ENCODE measurements at regions not wholly inside any gene's neighbourhood (a gene's known extent, or its start where the extent isn't known, plus 50 kb on each side); places are given as distances from the start of the nearest gene placed in this dataset.
"Not testable (repeated sequence)": the region's sequence is repeated elsewhere in the genome, so short reads cannot be mapped to it uniquely, and the experiment has no call there.

DNA sequence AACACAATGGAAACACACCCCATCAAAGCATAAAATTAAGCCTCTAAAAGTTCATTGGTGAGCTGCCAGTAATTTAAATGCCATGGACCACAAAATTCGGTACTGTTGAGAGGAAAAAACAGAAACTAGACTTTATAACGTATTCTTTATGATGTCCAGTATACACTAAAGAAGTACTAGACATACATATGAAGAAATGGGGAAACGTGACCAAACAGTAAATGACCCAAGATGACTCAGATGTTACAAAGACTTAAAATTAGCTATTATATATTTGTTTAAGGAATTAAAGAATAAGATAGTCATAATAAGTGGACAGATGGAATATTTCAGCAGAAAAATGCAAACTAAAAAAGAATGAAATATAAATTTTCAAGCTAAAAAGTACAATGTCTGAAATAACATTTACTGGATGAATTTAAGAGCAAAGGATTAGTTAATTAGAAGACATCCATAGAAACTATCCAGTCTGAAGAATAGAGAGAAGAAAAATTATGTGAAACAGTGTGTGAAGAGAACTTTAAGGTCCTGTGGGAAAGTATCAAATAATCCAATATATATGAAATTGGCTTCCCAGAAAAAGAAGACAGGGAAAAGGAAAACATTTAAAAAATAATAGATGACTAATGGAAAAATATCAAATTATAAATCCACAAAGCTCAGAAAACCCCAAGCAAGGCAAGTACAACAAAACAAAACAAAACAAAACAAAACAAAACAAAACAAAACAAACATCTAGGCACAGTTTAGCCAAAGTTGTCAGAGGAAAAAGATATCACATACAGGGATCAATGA, 69.4 kb downstream of the SAMD9 start:
- DNase-seq (ENCODE audit: low spot score), result no peak
- intact Hi-C loops (cut with DNase I), result no loop called here

DNA sequence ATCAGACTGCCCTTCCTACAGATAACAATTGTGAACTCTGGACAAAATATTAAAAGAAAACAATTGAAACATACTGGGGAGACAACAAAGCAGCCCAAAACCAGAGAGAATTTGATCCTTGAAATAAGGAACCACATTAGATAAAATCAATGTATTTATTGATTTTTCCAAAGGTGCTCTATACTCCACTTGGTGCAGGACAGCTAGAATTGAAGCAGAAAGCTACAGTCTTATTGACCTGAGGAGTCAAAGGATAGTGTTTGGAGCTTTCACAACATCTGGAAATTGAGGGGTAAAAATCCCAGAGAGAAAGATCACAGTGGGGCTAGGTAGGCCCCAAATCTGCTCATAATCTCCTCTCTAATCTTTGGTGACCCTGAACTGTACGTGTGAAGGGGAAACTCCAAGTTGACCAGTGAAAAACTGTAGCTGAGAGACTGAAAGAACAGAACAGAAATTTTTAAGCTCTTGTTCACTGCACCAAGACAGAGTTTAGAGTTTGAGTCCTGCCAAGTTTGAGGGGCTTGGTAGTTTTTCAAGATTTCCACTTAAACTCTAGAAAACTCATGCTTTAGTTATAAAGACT, 70.2 kb downstream of the SAMD9 start:
- intact Hi-C loops (cut with DNase I), result no loop called here
- no peak for DNase-seq (ENCODE audit: low spot score)

DNA sequence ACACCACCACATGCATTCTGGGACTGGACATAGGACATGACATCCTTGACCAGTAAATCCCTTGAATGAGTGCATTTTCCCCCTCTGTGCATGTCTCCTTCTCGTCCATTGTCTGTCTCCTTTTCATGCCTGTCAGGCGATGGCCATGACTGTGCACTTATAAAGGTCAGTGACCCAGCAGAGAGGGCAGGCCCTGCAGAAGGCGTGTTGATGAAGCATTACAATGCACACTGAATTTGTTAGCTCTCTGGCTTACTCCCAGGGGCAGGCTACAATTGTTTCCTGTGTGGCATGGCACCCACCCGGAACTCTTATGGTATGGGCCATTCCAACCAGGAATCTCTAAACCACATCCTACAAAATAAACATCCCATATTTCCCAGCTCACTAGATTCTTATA, 71.1 kb downstream of the SAMD9 start:
- intact Hi-C loops (cut with DNase I), result no loop called here
- DNase-seq (ENCODE audit: low spot score), result no peak

DNA sequence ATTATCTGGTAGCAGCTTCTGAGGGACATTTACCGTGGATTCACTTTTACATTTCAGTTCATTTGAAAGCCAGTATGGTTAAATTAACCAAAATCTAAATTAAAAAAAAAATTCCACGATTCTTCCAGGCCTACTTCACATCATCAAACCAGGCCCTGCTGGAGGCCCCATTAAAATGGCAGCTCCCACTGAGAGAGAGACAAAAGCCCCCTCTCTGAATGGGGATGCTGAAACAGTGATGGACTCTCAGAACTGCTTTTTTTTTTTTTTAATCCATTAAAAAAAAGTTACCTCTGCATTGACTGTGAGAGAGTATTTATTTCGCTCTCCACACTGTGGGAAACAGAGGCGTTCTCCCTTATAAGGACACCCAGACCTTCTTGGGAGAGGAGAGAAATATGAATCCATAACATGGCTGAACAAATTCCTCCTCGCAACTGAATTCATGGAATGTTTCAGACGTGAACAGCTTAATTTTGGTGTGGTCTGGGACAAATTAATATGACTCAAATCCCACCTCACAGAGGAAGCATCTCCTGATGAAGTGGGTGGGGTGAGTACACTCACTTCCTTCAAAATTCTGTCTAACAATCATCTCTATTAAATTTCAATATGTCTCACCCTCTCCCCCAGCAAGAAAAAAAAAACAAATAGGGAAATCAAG, 73.5 kb downstream of the SAMD9 start:
- no peak for DNase-seq (ENCODE audit: low spot score)
- intact Hi-C loops (cut with DNase I), result no loop called here

GRCh38 chr7:93043385-93043985, 74.3 kb downstream of the SAMD9 start:
- DNase-seq (ENCODE audit: low spot score), result no peak
- intact Hi-C loops (cut with DNase I), result no loop called here

- DNase-seq (ENCODE audit: low spot score), result no peak
- intact Hi-C loops (cut with DNase I), result no loop called here
Observed at GRCh38 chr7:93040355-93040754, 77.4 kb downstream of the SAMD9 start.

DNA sequence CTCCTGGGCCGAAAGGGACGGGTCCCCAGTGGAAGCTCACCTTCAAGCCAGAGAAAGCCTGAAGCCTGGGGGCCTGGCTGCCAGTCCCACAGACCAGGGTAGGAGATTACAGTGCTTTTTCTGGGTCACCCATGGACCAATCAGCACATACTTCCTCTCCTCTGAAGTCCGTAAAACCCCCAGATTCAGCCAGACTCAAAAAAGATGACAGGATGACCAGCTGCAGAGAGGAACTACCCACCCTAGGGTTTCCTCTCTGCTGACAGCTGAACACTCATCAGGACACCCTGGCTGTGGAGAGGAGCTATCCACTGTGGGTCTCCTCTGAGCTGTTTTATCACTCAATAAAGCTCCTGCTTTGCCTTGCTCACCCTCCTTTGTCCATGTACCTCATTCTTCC, 78.0 kb downstream of the SAMD9 start:
- intact Hi-C loops (cut with DNase I), result no loop called here
- no peak for DNase-seq (ENCODE audit: low spot score)

GRCh38 chr7:93039282-93039681, 78.5 kb downstream of the SAMD9 start:
- intact Hi-C loops (cut with DNase I), result no loop called here
- no peak for DNase-seq (ENCODE audit: low spot score)

DNA sequence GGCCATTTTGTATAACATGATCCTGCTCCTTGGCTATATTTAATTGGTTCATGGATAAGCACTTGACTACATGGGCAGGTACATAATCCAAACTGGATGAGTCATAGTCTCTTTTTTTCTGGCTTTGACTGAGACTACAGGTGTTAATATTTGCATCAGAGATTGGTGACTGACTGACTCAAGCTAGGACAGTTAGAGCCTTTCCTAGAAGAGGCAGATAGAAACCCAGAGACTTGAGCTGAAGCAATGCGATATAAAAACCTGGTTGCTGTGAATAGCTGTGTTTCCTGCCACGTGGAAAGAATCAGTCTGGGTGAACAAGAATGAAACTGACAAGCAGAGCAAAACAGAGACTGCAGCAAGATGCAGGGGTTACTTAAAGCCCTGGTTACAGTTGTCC, 81.0 kb downstream of the SAMD9 start:
- no peak for DNase-seq (ENCODE audit: low spot score)
- intact Hi-C loops (cut with DNase I), result no loop called here

DNA sequence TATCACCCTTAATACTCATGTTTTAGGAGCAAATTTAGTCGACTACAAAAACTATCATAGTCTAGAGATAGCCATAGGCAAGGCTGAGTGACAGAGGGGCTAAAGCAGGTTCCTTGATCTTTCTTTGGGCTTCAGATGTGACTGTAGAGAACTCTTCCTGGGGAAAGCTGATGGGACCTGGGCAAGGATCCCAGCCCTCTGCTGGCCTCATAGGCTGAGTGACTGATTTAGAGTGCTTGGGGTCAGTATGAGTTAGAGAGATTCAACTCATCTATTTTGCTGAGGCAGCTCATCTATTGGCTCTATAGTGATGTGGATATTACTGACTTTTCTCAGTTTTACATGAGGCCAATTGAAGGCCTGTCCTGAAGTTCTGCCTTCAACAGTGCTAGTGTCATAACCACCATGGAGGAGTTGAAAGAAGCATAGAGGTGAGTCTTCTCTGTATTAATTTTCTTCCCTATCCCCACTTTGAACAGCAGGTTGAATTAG, 81.6 kb downstream of the SAMD9 start:
- intact Hi-C loops (cut with DNase I), result no loop called here
- DNase-seq (ENCODE audit: low spot score), result no peak

GRCh38 chr7:93031795-93032194, 86.0 kb downstream of the SAMD9 start:
- intact Hi-C loops (cut with DNase I), result loop anchor here in 1 of 2 donors (2.0 kb wide), 1 partner anchor 15 kb away; no protein-coding TSS in a partner anchor
- DNase-seq (ENCODE audit: low spot score), result no peak

- intact Hi-C loops (cut with DNase I), result loop anchor here in 1 of 2 donors (2.0 kb wide), 1 partner anchor 14 kb away; no protein-coding TSS in a partner anchor
- DNase-seq (ENCODE audit: low spot score), result no peak
Observed at GRCh38 chr7:93030605-93031225, 87.1 kb downstream of the SAMD9 start.

GRCh38 chr7:93029056-93029455, 88.7 kb downstream of the SAMD9 start:
- intact Hi-C loops (cut with DNase I), result no loop called here
- no peak for DNase-seq (ENCODE audit: low spot score)

- intact Hi-C loops (cut with DNase I), result no loop called here
- DNase-seq (ENCODE audit: low spot score), result no peak
Observed at GRCh38 chr7:93028610-93029009, 89.2 kb downstream of the SAMD9 start.

GRCh38 chr7:93027044-93027443, 90.7 kb downstream of the SAMD9 start:
- no peak for DNase-seq (ENCODE audit: low spot score)
- intact Hi-C loops (cut with DNase I), result no loop called here

- intact Hi-C loops (cut with DNase I), result no loop called here
- no peak for DNase-seq (ENCODE audit: low spot score)
Observed at GRCh38 chr7:93026425-93026824, 91.4 kb downstream of the SAMD9 start.

DNA sequence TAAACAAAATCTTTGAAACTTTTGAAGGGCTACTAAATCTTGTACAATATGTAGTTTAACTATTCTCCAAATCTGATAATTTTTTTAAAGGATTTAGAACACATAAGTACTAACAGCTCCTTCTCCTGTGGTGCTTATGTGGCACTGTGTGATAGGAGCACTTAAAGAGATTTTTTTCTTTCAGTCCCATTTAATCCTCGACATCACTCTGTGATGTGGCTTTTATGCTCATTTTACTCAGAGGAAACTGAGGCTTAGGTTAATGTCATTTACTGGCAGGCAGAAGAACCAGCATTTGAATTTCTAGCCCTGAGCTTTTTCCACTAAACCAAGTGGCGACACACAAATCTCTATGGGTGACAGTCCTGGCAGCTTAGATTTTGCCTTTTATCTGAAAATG, 92.4 kb downstream of the SAMD9 start:
- DNase-seq (ENCODE audit: low spot score), result no peak
- intact Hi-C loops (cut with DNase I), result no loop called here

GRCh38 chr7:93022931-93023478, 94.8 kb downstream of the SAMD9 start:
- intact Hi-C loops (cut with DNase I); DNase-seq (ENCODE audit: low spot score): not testable (repeated sequence)

- intact Hi-C loops (cut with DNase I), result no loop called here
- DNase-seq (ENCODE audit: low spot score), result no peak
Observed at GRCh38 chr7:93021748-93022147, 96.0 kb downstream of the SAMD9 start.

Measured in posterior vena cava (tissue), 2 donors.